Prostate gland (tissue), 2 donors: ENCODE measurements at regions not wholly inside any gene's neighbourhood (a gene's known extent, or its start where the extent isn't known, plus 50 kb on each side); places are given as distances from the start of the nearest gene placed in this dataset.

ENCODE experiments used
- POLR2A ChIP-seq: fragments of 450-650 bp; IDR thresholded peaks from one replicate; pipeline ENCODE4 v1.6.1; 2016; ENCODE audit warnings: antibody characterized with exemption, mild to moderate bottlenecking
- POLR2AphosphoS5 ChIP-seq: sonication (generic); formaldehyde crosslinking; IDR thresholded peaks from one replicate; pipeline ENCODE4 v1.6.1; 2017; ENCODE audit warnings: antibody characterized with exemption
- TF ChIP-seq, protein P1 (sequence below), 4 experiments: fragments of 200-600 bp in 2 of 4; fragments of 450-650 bp in 2 of 4; sonication (generic) in 2 of 4; IDR thresholded peaks; 1 replicate in 3 of 4; 2 replicates in 1 of 4; pipeline ENCODE4 v1.5.1; 2016 to 2019; ENCODE audit warnings: antibody characterized with exemption in 4 of 4, mild to moderate bottlenecking in 2 of 4, moderate library complexity in 2 of 4

GRCh38 chr2:210956101-210956500 is 399.7 kb downstream of the CPS1 start:
- TF ChIP-seq, protein P1, sequence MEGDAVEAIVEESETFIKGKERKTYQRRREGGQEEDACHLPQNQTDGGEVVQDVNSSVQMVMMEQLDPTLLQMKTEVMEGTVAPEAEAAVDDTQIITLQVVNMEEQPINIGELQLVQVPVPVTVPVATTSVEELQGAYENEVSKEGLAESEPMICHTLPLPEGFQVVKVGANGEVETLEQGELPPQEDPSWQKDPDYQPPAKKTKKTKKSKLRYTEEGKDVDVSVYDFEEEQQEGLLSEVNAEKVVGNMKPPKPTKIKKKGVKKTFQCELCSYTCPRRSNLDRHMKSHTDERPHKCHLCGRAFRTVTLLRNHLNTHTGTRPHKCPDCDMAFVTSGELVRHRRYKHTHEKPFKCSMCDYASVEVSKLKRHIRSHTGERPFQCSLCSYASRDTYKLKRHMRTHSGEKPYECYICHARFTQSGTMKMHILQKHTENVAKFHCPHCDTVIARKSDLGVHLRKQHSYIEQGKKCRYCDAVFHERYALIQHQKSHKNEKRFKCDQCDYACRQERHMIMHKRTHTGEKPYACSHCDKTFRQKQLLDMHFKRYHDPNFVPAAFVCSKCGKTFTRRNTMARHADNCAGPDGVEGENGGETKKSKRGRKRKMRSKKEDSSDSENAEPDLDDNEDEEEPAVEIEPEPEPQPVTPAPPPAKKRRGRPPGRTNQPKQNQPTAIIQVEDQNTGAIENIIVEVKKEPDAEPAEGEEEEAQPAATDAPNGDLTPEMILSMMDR (IDR thresholded peaks at IDR 0.05), result no peak
- TF ChIP-seq POLR2AphosphoS5 (no peak), POLR2A (no peak)
